ENCODE measurements at regions not wholly inside any gene's neighbourhood (a gene's known extent, or its start where the extent isn't known, plus 50 kb on each side); places are given as distances from the start of the nearest gene placed in this dataset.

GRCh38 chr14:61187196-61187905 is 93.8 kb downstream of the TMEM30B start:
- no peak overlapping the region for H3K4me3 ChIP-seq (ENCODE audit: low read length)
- H3K36me3 ChIP-seq (ENCODE audit: control insufficient read depth, insufficient read depth, low read length): no peaks in the 10 kb centered on the region
- no peak overlapping the region for H3K9ac ChIP-seq (ENCODE audit: extremely low read depth, low read length, poor library complexity, severe bottlenecking)
- peak; percentile 56 for DNase-seq
- Mint-ChIP-seq H3K27ac (no peak overlapping the region), H3K36me3 (ENCODE audit: low read depth) (no peaks in the 10 kb centered on the region), H3K4me3 (no peak overlapping the region), H3K27me3 (ENCODE audit: insufficient read depth) (peaks cover 15% of the 10 kb centered on the region), H3K4me1 (peaks cover 23% of the 10 kb centered on the region), H3K9me3 (no peaks in the 10 kb centered on the region)
- no peak for TF ChIP-seq CTCF (conservative IDR thresholded peaks at IDR 0.05)
- WGBS, 2 experiments (ENCODE audit: insufficient coverage in 1 of 2, insufficient read length in 1 of 2): 75 to 87% methylated on average over 6 to 9 of the region's 10 CpGs
- H3K27me3 ChIP-seq (ENCODE audit: control insufficient read depth, insufficient read depth, low read length, poor library complexity, severe bottlenecking): no peaks in the 10 kb centered on the region
- no peak overlapping the region for H3K27ac ChIP-seq (ENCODE audit: low read depth, low read length)
- no peaks in the 10 kb centered on the region for H3K9me3 ChIP-seq (ENCODE audit: control insufficient read depth, low read length)
- no peaks in the 10 kb centered on the region for H3K4me1 ChIP-seq (ENCODE audit: control insufficient read depth, insufficient read depth, low read length)

GRCh38 chr14:61186341-61187195 is 94.6 kb downstream of the TMEM30B start:
- Histone ChIP-seq H3K4me1 (ENCODE audit: control insufficient read depth, insufficient read depth, low read length) (no peaks in the 10 kb centered on the region), H3K27ac (ENCODE audit: low read depth, low read length) (no peak overlapping the region), H3K27me3 (ENCODE audit: control insufficient read depth, insufficient read depth, low read length, poor library complexity, severe bottlenecking) (no peaks in the 10 kb centered on the region), H3K9ac (ENCODE audit: extremely low read depth, low read length, poor library complexity, severe bottlenecking) (no peak overlapping the region), H3K36me3 (ENCODE audit: control insufficient read depth, insufficient read depth, low read length) (no peaks in the 10 kb centered on the region), H3K9me3 (ENCODE audit: control insufficient read depth, low read length) (no peaks in the 10 kb centered on the region), H3K4me3 (ENCODE audit: low read length) (no peak overlapping the region)
- H3K36me3 Mint-ChIP-seq (ENCODE audit: low read depth): no peaks in the 10 kb centered on the region
- 93 to 98% methylated on average over 5 to 6 of the region's 7 CpGs for WGBS, 2 experiments (ENCODE audit: insufficient coverage in 1 of 2, insufficient read length in 1 of 2)
- peaks cover 23% of the 10 kb centered on the region for H3K4me1 Mint-ChIP-seq
- DNase-seq: no peak
- H3K4me3 Mint-ChIP-seq: no peak overlapping the region
- H3K9me3 Mint-ChIP-seq: no peaks in the 10 kb centered on the region
- H3K27me3 Mint-ChIP-seq (ENCODE audit: insufficient read depth): peaks cover 15% of the 10 kb centered on the region
- no peak overlapping the region for H3K27ac Mint-ChIP-seq
- TF ChIP-seq CTCF (conservative IDR thresholded peaks at IDR 0.05): no peak

GRCh38 chr14:61185534-61185933 is 95.6 kb downstream of the TMEM30B start:
- DNase-seq: no peak
- no peak overlapping the region for H3K4me3 Mint-ChIP-seq
- Histone ChIP-seq H3K4me3 (ENCODE audit: low read length) (no peak overlapping the region), H3K9ac (ENCODE audit: extremely low read depth, low read length, poor library complexity, severe bottlenecking) (no peak overlapping the region), H3K27me3 (ENCODE audit: control insufficient read depth, insufficient read depth, low read length, poor library complexity, severe bottlenecking) (no peaks in the 10 kb centered on the region), H3K27ac (ENCODE audit: low read depth, low read length) (no peak overlapping the region), H3K36me3 (ENCODE audit: control insufficient read depth, insufficient read depth, low read length) (no peaks in the 10 kb centered on the region), H3K9me3 (ENCODE audit: control insufficient read depth, low read length) (no peaks in the 10 kb centered on the region), H3K4me1 (ENCODE audit: control insufficient read depth, insufficient read depth, low read length) (no peaks in the 10 kb centered on the region)
- H3K36me3 Mint-ChIP-seq (ENCODE audit: low read depth): no peaks in the 10 kb centered on the region
- WGBS, 2 experiments (ENCODE audit: insufficient coverage in 1 of 2, insufficient read length in 1 of 2): 50% methylated on average over 2 of the region's 2 CpGs; no CpG with 5 or more reads in 1 of the 2 experiments
- H3K27ac Mint-ChIP-seq: no peak overlapping the region
- H3K9me3 Mint-ChIP-seq: no peaks in the 10 kb centered on the region
- H3K27me3 Mint-ChIP-seq (ENCODE audit: insufficient read depth): peaks cover 9% of the 10 kb centered on the region
- TF ChIP-seq CTCF (conservative IDR thresholded peaks at IDR 0.05): no peak
- H3K4me1 Mint-ChIP-seq: peaks cover 21% of the 10 kb centered on the region
